ENCODE measurements at regions not wholly inside any gene's neighbourhood (a gene's known extent, or its start where the extent isn't known, plus 50 kb on each side); places are given as distances from the start of the nearest gene placed in this dataset.

DNA sequence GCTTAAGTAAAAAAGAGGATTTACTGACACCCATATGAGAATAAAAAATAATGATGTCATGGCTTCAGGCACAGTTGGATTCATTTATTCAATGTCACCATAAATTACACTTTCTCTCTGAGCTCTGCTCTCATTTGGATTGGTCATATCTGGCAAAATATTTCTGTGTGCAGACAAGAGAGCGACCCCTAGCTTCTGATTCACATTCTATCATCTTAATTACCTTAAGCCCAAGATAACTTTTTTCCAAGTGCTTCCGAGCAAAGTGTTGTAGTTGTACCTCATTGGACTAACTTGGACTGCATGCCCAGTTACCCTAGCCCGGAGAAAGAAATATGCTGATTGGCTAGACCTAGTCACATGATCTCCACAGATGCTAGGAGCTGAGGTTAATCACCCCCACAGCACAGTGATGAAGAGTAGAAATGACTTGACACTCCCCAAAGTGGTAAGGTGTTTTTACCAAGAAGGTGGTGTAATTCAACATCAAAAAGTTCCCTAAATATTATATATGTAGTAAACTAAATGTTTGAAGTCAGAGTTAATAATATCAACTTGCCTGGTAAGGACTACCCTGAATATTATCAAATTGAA lies 552.2 kb upstream of the SUCLG2 start:
- TF ChIP-seq CTCF (conservative IDR thresholded peaks at IDR 0.05 in 1 of 2, IDR thresholded peaks at IDR 0.05 in 1 of 2; ENCODE audit: low read depth in 1 of 2, low read length in 2 of 2) (no peak), EZH2 (IDR thresholded peaks at IDR 0.05; ENCODE audit: low read length, missing control alignments) (no peak)
